ENCODE measurements at regions not wholly inside any gene's neighbourhood (a gene's known extent, or its start where the extent isn't known, plus 50 kb on each side); places are given as distances from the start of the nearest gene placed in this dataset.

DNA sequence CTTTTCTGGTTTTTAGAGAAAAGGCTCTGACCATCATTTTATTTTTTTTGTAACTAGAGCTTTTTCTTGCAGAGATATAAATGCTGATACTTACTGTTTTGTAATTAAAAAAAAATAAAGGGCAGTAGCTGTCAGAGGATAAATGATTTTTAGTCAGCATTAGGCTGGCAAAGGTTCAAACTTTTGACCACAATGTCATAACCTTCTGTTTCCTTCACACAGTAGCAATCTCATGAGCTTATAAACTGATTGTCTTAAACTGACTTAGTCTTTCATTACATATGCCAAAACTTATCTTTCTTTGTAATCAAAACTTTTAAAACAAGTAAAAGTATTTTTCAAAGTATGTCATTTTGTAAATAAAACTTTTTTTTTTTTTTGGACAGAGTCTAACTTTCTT lies 841.9 kb downstream of the OTOL1 start:
- no peak overlapping the region for H3T11ph ChIP-seq (ENCODE audit: low read length)
- H2BK15ac ChIP-seq (ENCODE audit: low read depth, low read length): no peak overlapping the region
- no peak overlapping the region for H3K4ac ChIP-seq (ENCODE audit: low read depth, low read length)
- H2BK120ac ChIP-seq (ENCODE audit: low read depth, low read length, poor library complexity, severe bottlenecking): no peak overlapping the region
- H3K9ac ChIP-seq (ENCODE audit: extremely low read depth, insufficient read length, low read length): no peak overlapping the region
- H2AK5ac ChIP-seq (ENCODE audit: insufficient read length, low read length): no peak overlapping the region
- no peaks in the 10 kb centered on the region for H3K23me2 ChIP-seq (ENCODE audit: insufficient read length, low read depth, low read length, poor library complexity, severe bottlenecking)
- no peak for TF ChIP-seq CTCF (conservative IDR thresholded peaks at IDR 0.05)
- DNase-seq: no peak
- H3K9me3 Mint-ChIP-seq: peaks cover 19 to 27% of the 10 kb centered on the region in 2 experiments
- no peaks in the 10 kb centered on the region for H3K27me3 Mint-ChIP-seq (ENCODE audit: low read depth)
- peaks cover 6% of the 10 kb centered on the region for H3K9me3 ChIP-seq (ENCODE audit: control insufficient read depth, low read depth, low read length)
- H3K27ac Mint-ChIP-seq: no peak overlapping the region
- no peaks in the 10 kb centered on the region for H3K79me2 ChIP-seq (ENCODE audit: insufficient read depth, low read length)
- H3K4me2 ChIP-seq (ENCODE audit: insufficient read depth, insufficient read length, low read length): no peak overlapping the region
- H3K18ac ChIP-seq (ENCODE audit: insufficient read length, low read depth, low read length): no peak overlapping the region
- no peaks in the 10 kb centered on the region for H3K4me1 Mint-ChIP-seq
- H3K27ac ChIP-seq (ENCODE audit: insufficient read length, low read depth, low read length): no peak overlapping the region
- H3K36me3 Mint-ChIP-seq (ENCODE audit: insufficient read depth in 1 of 3, low read depth in 3 of 3): peaks cover 7 to 18% (median 16%) of the 10 kb centered on the region in 3 experiments
- no peak overlapping the region for H4K5ac ChIP-seq (ENCODE audit: insufficient read length, low read depth, low read length)
- no peak overlapping the region for H3K23ac ChIP-seq (ENCODE audit: insufficient read length, low read depth, low read length)
- H3K27me3 ChIP-seq (ENCODE audit: insufficient read depth, low read length): no peaks in the 10 kb centered on the region
- H2BK12ac ChIP-seq (ENCODE audit: insufficient read length, low read depth, low read length): no peak overlapping the region
- no peak overlapping the region for H3K4me3 Mint-ChIP-seq
- no peaks in the 10 kb centered on the region for H4K20me1 ChIP-seq (ENCODE audit: control insufficient read depth, insufficient read depth, insufficient read length)
- no peak overlapping the region for H2BK20ac ChIP-seq (ENCODE audit: low read depth, low read length, poor library complexity, severe bottlenecking)
- no peak overlapping the region for H4K91ac ChIP-seq (ENCODE audit: insufficient read length, low read depth, low read length)
- no peak overlapping the region for H2BK5ac ChIP-seq (ENCODE audit: insufficient read length, low read length)
- H2AFZ ChIP-seq (ENCODE audit: low read length): no peak overlapping the region
- H3K79me1 ChIP-seq (ENCODE audit: insufficient read depth, low read depth, low read length, poor library complexity, severe bottlenecking): no peaks in the 10 kb centered on the region
- H3K14ac ChIP-seq (ENCODE audit: insufficient read depth, low read length): no peak overlapping the region
- H3K56ac ChIP-seq (ENCODE audit: insufficient read length, low read depth, low read length): no peak overlapping the region
- H4K8ac ChIP-seq (replicated peaks; ENCODE audit: insufficient read length, low read depth, low read length): no peak overlapping the region
- no peaks in the 10 kb centered on the region for H3K4me1 ChIP-seq (ENCODE audit: insufficient read depth, low read length)

All from H9 (cell line).